ENCODE measurements at regions not wholly inside any gene's neighbourhood (a gene's known extent, or its start where the extent isn't known, plus 50 kb on each side); places are given as distances from the start of the nearest gene placed in this dataset.

DNA sequence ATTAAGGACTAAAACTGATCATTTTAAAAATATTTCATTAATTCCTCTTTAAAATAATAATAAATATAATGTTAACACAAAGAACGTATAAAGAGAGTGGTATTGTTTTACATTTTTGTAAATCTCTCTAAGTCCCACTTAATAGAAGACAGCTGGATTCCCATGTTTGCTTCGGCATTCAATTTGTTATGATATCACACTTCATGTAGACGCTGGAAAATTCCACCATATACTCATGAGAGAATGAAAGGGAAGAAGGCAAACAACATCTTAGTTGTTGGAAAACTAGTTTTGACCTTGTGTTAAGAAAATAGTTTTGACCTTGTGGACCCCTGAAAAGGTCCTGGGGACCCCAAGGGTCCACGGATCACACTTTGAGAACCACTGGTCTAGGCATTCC lies 85.3 kb upstream of the MGMT start:
- Histone ChIP-seq H3K9me3 (ENCODE audit: control insufficient read depth, insufficient read depth, low read length) (peaks cover 37% of the 10 kb centered on the region), H3K27me3 (ENCODE audit: control insufficient read depth, insufficient read depth, low read length) (no peaks in the 10 kb centered on the region), H3K4me3 (ENCODE audit: low read depth, low read length) (no peak overlapping the region), H3K27ac (ENCODE audit: low read depth, low read length) (no peak overlapping the region)
- TF ChIP-seq, protein P1, sequence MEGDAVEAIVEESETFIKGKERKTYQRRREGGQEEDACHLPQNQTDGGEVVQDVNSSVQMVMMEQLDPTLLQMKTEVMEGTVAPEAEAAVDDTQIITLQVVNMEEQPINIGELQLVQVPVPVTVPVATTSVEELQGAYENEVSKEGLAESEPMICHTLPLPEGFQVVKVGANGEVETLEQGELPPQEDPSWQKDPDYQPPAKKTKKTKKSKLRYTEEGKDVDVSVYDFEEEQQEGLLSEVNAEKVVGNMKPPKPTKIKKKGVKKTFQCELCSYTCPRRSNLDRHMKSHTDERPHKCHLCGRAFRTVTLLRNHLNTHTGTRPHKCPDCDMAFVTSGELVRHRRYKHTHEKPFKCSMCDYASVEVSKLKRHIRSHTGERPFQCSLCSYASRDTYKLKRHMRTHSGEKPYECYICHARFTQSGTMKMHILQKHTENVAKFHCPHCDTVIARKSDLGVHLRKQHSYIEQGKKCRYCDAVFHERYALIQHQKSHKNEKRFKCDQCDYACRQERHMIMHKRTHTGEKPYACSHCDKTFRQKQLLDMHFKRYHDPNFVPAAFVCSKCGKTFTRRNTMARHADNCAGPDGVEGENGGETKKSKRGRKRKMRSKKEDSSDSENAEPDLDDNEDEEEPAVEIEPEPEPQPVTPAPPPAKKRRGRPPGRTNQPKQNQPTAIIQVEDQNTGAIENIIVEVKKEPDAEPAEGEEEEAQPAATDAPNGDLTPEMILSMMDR (IDR thresholded peaks at IDR 0.05; ENCODE audit: low read depth, low read length), result no peak
- ChIA-PET CTCF (no interaction called here), POLR2A (no interaction called here)
- no peak for DNase-seq (ENCODE audit: low read depth, low spot score)

DNA sequence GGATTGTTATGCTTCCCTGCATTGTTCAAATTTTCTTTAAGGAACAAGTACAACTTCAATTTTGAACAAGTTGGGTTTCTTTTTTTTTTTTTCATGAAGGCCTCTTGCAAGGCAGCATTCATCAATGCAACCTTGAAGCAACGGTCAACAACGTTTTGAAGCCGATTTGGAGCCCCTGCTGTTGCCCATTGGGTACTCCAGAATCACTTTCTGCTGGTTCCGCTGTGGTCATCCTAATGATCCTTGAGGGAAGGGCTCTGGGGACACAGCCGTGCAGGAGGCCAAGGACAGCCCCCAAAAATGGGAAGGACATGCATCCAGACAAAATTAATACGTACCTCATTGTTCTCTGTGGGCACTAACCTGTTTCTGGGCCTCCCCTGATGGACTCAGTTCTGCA lies 84.6 kb upstream of the MGMT start:
- DNase-seq (ENCODE audit: low read depth, low spot score), result no peak
- Histone ChIP-seq H3K27ac (ENCODE audit: low read depth, low read length) (no peak overlapping the region), H3K4me3 (ENCODE audit: low read depth, low read length) (no peak overlapping the region), H3K9me3 (ENCODE audit: control insufficient read depth, insufficient read depth, low read length) (peaks cover 38% of the 10 kb centered on the region), H3K27me3 (ENCODE audit: control insufficient read depth, insufficient read depth, low read length) (no peaks in the 10 kb centered on the region)
- TF ChIP-seq, protein P1 (IDR thresholded peaks at IDR 0.05; ENCODE audit: low read depth, low read length), result no peak
- POLR2A ChIA-PET, result no interaction called here
- CTCF ChIA-PET, result no interaction called here

DNA sequence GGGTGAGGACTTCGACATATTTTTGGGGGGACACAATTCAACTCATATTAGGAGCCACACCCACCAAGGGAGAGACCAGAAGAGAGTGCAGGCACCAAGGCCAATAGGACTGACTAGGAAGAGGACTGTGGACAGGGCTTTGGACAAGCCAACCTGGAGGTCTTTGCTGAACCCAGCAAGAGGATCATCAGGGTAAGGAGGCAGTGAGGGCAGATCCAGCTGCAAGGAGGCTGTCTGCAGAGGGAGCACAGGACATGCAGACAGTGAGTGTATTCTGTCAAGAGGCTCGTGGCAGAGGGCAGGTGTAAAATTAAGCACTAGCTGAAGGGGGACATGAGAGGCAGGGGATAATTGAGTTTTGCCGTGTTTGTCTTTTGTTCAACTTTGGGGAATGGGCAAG lies 83.4 kb upstream of the MGMT start:
- POLR2A ChIA-PET, result no interaction called here
- Histone ChIP-seq H3K27ac (ENCODE audit: low read depth, low read length) (no peak overlapping the region), H3K9me3 (ENCODE audit: control insufficient read depth, insufficient read depth, low read length) (peaks cover 30% of the 10 kb centered on the region), H3K4me3 (ENCODE audit: low read depth, low read length) (no peak overlapping the region), H3K27me3 (ENCODE audit: control insufficient read depth, insufficient read depth, low read length) (no peaks in the 10 kb centered on the region)
- TF ChIP-seq, protein P1 (IDR thresholded peaks at IDR 0.05; ENCODE audit: low read depth, low read length), result no peak
- CTCF ChIA-PET, result no interaction called here
- DNase-seq (ENCODE audit: low read depth, low spot score), result no peak

DNA sequence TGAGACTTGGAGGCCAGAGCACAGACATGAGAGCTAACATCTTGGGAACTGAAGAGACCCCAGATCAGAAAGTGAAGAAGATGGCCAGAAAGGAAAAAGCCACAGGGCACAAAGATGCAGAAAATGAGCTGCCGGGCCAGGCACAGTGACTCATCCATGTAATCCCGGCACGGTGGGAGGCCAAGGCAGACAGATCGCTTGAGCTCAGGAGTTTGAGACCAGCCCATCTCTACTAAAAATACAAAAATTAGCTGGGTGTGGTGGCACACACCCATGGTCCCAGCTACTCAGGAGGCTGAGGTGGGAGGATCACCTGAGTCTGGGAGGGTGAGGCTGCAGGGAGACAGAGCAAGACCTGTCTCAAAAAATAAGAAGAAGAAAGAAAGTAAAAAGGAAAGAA lies 81.4 kb upstream of the MGMT start:
- Histone ChIP-seq H3K27me3 (ENCODE audit: control insufficient read depth, insufficient read depth, low read length) (no peaks in the 10 kb centered on the region), H3K27ac (ENCODE audit: low read depth, low read length) (no peak overlapping the region), H3K4me3 (ENCODE audit: low read depth, low read length) (no peak overlapping the region), H3K9me3 (ENCODE audit: control insufficient read depth, insufficient read depth, low read length) (peaks cover 17% of the 10 kb centered on the region)
- TF ChIP-seq, protein P1 (IDR thresholded peaks at IDR 0.05; ENCODE audit: low read depth, low read length), result no peak
- ChIA-PET POLR2A (no interaction called here), CTCF (no interaction called here)
- DNase-seq (ENCODE audit: low read depth, low spot score), result no peak

DNA sequence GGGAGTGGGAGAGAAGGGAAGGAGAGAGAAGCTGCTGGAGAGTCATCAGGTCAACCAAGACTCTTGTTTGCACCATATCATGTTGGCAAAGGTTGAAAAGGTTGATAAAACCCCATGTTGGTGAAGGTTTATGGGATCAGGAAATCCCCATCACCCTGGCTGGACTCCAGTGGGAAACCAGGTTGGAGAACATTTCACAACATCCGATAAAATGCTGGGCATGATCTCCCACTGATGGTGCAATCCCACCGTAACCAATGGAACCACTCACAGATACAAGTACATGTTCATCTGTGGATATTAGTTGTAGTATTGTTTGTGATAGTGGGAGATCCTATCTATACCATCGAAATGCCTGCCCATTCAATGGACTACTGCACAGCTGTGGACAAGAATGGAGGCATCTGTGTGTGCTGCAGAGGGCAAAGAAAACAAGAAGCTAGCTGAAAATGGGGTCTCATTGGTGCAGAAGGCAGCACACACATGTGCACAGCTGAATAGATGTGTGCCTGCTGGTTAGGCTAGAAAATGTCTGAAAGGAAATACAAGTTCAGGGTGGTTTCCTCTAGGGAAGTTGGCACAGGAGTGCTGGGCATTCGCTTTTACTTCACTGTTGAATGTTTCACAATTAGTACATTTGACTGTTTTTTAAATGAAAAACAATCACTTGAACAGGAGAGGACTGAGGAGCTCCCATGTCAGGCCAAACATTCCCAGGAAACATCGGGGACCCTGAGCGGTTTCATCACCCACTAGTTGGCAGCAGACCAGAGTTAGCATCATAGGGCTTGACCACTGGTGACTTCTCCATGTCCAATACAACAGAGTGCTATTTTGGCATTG lies 80.4 kb upstream of the MGMT start:
- no peak for DNase-seq (ENCODE audit: low read depth, low spot score)
- POLR2A ChIA-PET, result no interaction called here
- Histone ChIP-seq H3K4me3 (ENCODE audit: low read depth, low read length) (no peak overlapping the region), H3K27ac (ENCODE audit: low read depth, low read length) (no peak overlapping the region), H3K9me3 (ENCODE audit: control insufficient read depth, insufficient read depth, low read length) (peaks cover 21% of the 10 kb centered on the region), H3K27me3 (ENCODE audit: control insufficient read depth, insufficient read depth, low read length) (no peaks in the 10 kb centered on the region)
- TF ChIP-seq, protein P1 (IDR thresholded peaks at IDR 0.05; ENCODE audit: low read depth, low read length), result no peak
- CTCF ChIA-PET, result no interaction called here
